GM12874 (cell line): ENCODE measurements at regions not wholly inside any gene's neighbourhood (a gene's known extent, or its start where the extent isn't known, plus 50 kb on each side); places are given as distances from the start of the nearest gene placed in this dataset.

ENCODE experiments used
- TF ChIP-seq, protein P1 (sequence below): IDR thresholded peaks from 2 replicates; pipeline ENCODE4 v1.5.1; 2011; ENCODE audit warnings: low read depth, mild to moderate bottlenecking, control low read depth, low read length, moderate library complexity; ENCODE audit not compliant: insufficient read depth

DNA sequence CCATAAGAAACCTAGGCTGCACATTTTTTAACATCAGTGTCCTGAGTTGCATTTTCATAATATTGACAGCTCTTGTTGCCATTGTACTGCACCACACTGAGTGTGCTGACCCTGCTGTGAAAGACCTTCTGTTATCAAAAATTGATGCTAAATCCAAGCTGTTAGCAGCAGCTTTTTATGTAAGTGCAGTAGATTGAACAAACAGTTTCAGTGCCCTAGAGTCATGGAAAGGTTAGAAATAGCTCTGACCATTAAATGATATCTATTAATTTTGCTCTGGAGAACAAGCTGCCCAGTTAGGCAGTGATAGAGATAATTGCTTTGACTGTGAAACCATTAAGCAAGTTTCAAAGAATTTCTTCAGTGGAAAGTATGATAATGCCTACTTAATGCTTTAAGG, 1289.2 kb upstream of the PCDH20 start:
- TF ChIP-seq, protein P1, sequence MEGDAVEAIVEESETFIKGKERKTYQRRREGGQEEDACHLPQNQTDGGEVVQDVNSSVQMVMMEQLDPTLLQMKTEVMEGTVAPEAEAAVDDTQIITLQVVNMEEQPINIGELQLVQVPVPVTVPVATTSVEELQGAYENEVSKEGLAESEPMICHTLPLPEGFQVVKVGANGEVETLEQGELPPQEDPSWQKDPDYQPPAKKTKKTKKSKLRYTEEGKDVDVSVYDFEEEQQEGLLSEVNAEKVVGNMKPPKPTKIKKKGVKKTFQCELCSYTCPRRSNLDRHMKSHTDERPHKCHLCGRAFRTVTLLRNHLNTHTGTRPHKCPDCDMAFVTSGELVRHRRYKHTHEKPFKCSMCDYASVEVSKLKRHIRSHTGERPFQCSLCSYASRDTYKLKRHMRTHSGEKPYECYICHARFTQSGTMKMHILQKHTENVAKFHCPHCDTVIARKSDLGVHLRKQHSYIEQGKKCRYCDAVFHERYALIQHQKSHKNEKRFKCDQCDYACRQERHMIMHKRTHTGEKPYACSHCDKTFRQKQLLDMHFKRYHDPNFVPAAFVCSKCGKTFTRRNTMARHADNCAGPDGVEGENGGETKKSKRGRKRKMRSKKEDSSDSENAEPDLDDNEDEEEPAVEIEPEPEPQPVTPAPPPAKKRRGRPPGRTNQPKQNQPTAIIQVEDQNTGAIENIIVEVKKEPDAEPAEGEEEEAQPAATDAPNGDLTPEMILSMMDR = no peak

DNA sequence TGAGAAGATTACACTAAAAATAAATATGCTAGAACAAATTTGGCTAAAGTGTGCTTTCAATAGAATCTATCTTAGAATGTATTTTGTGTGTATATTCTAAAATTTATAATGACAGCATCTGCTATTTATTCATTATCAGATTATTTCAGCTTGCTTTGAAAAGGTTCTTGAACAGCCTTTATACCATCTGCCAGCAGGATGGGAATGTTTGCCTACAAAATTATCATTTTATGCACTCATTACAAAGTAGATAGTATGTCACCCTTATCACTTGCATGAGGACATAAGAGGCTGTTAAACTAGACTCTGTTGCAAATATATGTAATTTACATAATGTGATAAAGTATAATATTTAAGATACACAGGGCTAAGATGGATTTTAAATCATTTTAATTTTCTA, 1286.9 kb upstream of the PCDH20 start:
- TF ChIP-seq, protein P1 = no peak

DNA sequence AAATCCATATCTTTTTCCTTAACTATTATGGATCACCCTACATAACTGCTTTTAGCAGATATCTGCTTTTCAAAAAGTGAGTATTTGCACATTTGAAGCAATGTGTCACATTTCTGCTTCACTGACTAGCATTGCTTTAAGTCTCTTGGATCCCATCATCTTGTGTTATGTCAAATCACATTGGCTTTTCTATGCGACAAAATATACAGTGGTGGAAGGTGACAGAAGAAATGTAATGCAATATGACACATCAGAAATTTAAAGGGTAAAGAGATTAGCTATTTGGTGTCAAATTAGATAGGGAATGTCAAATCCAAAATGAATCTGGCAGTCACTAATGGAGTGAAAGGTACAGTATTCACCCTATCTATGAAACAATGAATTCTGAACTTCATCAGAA, 1282.1 kb upstream of the PCDH20 start:
- TF ChIP-seq, protein P1 = no peak

DNA sequence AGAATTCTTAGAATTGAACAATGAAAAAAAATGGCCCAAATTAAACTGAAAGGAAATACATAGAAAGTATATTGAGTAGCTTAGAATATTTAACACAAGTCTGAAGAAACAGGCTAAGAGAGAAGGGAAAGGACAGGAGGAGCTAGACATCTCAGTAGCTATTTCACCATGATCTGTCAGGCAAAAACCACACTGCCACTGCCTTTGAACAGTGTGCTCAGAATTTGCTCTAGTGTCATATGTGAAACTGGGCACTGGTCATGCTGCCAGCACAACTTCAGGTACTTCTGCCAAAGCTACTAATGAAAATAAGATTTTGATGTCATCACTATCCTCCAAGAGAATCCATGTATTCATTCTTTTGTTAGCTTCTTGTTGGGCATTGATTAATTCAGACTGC, 1280.8 kb upstream of the PCDH20 start:
- TF ChIP-seq, protein P1 = no peak

DNA sequence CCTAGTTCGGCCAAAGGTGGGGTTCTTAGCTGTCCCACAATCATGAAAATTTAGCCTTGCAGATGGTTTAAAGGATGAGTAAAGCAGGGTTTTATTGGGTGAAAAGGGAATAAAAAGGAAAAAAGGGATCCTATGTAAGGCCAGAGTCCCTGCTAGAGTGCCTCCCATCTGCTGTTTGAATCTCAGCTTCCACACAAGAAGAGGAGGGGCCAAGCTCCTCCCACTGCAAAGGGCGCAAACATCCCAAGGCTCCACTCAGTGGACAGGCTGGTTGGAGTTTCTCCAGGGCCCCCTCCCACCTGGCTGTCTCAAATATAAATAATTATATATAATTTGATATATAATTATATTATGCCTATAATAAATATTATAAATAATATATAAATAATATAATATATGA, 1272.1 kb upstream of the PCDH20 start:
- TF ChIP-seq, protein P1 = no peak

DNA sequence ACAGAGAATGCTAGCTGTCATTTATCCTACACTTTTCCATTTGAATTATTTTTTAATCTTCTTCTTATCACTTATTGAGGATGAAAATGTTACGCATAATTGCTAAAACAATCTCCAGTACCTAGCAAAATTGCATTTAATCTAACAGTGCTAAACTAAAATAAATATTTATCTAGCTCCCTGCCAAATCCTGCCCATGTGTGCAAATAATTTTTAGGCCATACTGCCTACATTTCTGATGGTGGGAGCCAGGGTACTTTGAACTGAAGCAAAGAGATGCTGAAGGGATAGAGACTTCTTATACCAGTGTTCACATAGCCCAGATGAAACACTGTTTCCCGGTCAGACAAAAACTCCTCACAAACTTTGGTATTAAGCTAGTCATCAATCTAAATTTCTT, 1268.7 kb upstream of the PCDH20 start:
- TF ChIP-seq, protein P1 = no peak

DNA sequence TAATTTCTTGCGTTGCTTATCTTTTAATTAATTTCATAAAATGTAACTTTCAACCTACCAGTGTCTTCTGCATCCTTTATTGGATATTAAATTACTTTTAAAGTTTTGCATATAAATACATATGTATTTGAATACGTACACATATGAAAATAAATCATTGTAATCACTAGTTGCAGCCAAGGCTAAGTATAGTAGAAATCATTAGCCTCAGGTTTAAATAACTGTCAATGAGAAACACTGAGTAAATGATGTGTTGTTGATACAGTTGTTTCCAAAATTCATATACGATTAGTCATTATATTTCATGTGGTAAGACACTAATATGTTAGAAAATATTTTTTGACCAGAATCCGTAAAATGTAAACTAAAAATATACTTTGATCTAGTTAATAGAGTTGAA, 1267.1 kb upstream of the PCDH20 start:
- TF ChIP-seq, protein P1 = no peak

DNA sequence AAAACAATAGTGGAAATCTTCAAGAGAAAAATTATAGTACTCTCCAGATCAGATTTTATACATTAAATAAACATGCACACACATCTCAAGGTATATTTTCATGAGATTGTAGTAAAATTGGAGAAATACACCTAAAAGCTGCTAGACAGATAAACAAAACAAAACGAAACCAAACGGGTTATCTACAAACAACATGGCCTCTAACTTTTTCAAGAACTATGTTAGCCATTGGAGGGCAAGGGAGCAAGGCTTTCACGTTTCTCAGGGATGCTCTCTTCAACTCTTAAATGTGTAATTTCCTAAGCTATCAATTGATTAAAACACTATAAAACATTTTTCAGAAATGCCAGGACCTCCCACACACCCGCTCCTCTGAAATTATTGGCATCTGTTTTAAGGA, 1262.4 kb upstream of the PCDH20 start:
- TF ChIP-seq, protein P1 = no peak
